ENCODE measurements at regions not wholly inside any gene's neighbourhood (a gene's known extent, or its start where the extent isn't known, plus 50 kb on each side); places are given as distances from the start of the nearest gene placed in this dataset.

DNA sequence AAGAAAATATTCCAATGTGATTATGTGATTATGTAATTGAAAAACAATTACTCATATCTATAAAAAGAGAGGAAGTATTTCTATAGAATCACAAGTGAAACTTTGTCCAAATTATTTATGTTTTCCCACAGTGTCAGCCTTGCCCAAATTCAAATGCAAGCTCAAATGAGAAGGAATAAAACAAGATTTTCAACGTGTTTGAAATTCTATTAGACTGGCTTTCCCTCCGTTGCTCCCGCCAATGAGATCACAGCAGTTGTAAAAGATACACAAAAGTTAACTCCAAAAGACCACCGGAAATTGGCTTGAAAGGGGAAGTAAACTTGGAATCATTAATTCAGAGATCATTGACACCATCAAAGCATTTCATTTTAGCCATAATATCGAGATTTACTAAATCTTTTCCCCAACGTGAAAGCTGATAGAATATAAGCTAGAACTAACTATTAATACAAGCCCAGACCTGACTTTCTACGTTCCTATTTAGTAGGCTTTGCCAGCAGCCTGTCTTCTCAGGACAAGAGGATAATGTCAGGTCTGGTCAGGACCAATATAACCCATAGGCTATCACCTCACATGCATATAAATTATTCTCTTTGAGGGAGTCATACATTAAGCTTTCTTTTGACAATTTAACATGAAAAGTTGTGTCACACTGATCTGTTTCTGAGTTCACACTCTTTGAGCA is 222.6 kb upstream of the CHAC2 start:
- TF ChIP-seq EZH2 (optimal IDR thresholded peaks at IDR 0.05; ENCODE audit: low read depth, low read length) (no peak), EZH2phosphoT487 (IDR thresholded peaks at IDR 0.05; ENCODE audit: low read length) (no peak)
- TF ChIP-seq, protein P1, sequence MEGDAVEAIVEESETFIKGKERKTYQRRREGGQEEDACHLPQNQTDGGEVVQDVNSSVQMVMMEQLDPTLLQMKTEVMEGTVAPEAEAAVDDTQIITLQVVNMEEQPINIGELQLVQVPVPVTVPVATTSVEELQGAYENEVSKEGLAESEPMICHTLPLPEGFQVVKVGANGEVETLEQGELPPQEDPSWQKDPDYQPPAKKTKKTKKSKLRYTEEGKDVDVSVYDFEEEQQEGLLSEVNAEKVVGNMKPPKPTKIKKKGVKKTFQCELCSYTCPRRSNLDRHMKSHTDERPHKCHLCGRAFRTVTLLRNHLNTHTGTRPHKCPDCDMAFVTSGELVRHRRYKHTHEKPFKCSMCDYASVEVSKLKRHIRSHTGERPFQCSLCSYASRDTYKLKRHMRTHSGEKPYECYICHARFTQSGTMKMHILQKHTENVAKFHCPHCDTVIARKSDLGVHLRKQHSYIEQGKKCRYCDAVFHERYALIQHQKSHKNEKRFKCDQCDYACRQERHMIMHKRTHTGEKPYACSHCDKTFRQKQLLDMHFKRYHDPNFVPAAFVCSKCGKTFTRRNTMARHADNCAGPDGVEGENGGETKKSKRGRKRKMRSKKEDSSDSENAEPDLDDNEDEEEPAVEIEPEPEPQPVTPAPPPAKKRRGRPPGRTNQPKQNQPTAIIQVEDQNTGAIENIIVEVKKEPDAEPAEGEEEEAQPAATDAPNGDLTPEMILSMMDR (IDR thresholded peaks at IDR 0.05; ENCODE audit: low read length): no peak
